DMS 273 (cell line): ENCODE measurements at regions not wholly inside any gene's neighbourhood (a gene's known extent, or its start where the extent isn't known, plus 50 kb on each side); places are given as distances from the start of the nearest gene placed in this dataset.

ENCODE experiments used
- DNase-seq: peaks from one replicate; lab custom pipeline; 2025; ENCODE audit not compliant: unreplicated experiment; lab: John Stamatoyannopoulos, UW

- no peak for DNase-seq
These were observed 173.5 kb upstream of the KCNIP4 start for GRCh38 chr4:22122062-22122461.

- DNase-seq, result no peak
These were observed 166.7 kb upstream of the KCNIP4 start for GRCh38 chr4:22115262-22115661.

GRCh38 chr4:22103768-22104167 is 155.2 kb upstream of the KCNIP4 start:
- DNase-seq, result no peak

- no peak for DNase-seq
These were observed 151.3 kb upstream of the KCNIP4 start for GRCh38 chr4:22099896-22100295.

DNA sequence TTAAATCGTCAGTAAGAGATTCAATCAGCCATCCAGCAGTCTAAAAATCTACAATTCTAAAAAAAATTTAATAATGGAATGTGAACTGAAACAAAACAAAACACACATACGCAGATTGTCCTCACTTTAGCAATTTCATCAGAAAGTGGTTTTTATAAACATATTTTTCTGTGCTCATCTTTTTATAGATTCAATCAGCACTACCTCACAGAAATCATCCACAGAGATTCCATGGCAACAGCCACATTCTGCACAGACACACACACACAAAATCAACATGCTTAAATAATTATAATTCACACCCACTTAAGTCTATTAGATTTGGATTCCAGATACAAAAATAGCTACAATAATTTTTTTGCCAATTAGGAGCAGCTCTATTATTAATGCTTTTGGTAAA is 149.0 kb upstream of the KCNIP4 start:
- DNase-seq, result no peak

DNA sequence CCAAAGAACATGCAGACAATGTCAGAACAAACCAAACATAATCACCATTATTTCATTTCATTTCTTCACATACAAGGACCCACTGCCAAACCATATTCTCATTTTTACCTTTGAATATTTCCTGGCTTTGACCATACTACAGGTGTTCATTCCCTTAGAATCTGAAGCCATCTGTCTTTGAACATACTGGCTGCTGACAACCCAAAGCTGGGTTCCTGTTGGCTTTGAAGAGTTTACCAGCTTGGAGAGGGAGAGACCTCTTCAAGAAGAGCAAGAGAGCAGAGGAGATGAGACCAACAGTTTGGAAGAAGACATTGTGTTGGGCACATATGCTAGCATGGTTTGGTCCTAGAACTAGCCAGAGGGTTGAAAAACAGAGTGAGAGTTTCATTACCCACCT is 145.6 kb upstream of the KCNIP4 start:
- no peak for DNase-seq

DNA sequence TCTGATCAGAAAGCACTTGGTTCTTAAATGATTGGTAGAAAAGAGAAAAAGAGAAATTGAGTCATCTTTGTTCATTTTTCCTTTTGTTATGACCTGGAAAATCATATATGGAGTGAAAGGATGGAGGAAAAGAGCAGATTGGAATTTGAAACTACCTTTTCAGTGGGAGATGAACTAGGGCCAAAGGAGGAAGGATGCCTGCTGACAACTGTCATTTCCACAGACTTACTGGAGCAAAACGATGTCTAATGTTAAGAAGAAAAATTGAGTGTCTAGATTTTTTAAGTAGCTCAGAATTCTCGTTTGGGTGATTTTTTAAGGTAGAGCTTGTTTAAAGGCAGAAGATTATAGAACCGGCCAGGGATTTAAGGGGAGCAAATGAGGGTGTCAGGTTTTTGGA is 144.6 kb upstream of the KCNIP4 start:
- no peak for DNase-seq

DNA sequence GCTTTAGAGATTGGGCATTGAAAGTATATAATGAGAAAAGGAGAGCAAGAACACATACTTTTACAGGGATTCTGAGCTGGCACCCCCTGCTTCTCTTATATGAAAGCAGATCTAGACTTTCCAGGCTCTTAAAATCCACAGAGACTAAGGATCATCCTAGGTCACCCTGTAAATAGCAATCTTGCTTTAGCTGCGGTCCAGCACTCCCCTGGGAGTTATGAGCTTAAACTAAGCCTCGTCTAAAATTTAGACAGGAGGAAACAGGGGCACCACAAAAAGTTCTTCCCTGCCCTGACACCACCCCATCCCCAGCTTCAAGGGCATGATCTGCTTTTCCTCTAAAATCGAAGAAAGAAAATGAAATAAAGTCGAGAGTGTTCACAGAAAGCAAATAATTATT is 143.3 kb upstream of the KCNIP4 start:
- no peak for DNase-seq

GRCh38 chr4:22091352-22091717 is 142.8 kb upstream of the KCNIP4 start:
- no peak for DNase-seq

DNA sequence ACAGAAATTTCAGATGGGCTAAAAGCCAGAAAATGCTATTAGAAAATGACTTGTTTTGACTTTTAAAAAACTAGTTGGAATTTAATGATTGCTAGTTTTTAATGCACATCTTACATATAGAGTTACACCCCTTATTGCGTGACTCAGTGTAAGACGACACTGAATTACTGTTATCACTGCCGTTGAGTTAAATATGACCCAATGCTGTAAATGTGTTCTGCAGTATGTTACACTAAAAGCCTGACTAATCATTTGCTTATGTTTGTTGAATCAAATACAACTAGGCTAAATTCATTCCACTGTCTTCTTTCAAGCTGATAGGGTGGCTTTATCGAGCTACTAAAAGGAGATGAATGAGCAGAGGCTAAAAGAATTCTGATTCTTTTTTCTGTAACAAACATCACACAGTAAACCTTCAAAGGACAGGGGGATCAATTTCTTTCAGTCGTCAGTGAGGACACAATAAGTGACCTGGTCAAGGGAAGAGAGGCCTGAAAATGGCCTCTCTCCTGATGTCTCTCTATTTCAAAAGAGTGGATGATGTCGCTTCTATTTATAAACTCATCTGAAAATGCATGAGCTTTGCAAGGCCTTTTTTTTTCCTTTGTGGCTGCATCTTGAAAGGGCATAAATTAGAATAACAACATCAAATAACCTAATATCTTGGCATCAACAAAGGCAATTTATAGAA is 142.2 kb upstream of the KCNIP4 start:
- no peak for DNase-seq

DNA sequence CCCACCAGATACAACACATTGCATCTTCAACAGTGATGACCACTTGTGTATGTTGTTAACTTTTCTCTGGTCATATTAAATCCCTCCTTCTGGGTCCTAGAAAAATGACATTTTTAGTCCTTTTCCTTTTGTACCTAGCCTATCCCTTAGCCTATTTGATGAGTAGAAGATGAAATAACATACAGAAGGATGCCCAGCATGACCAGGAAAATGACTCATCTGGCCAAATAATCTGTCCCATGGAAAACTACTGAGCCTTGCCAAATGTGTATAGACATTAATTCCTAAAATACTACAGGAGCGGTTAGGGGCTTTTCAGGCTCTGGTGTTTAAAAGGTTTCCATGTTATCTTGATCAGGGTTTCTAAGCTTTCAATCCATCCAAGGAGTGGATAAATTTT is 129.0 kb upstream of the KCNIP4 start:
- DNase-seq, result no peak

GRCh38 chr4:22072726-22073125 is 124.2 kb upstream of the KCNIP4 start:
- no peak for DNase-seq

DNA sequence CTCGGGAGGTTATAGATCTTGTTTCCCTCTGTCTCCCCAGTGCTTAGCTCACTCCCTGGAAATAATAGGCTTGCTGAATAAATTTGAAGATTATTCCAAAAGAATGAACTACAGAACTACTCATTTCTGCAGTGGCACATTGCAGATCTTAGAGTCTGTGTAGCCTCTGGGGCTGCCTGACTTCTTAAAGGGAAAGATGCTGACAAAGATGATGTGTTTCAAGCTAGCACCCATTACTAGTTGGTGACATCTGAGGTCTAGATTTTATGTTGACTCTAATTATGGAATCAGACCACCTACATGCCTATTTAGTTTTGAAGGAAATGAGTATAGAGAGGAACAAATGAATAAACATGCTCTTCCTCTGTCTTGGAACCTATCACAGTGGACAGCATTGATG is 123.7 kb upstream of the KCNIP4 start:
- no peak for DNase-seq

DNA sequence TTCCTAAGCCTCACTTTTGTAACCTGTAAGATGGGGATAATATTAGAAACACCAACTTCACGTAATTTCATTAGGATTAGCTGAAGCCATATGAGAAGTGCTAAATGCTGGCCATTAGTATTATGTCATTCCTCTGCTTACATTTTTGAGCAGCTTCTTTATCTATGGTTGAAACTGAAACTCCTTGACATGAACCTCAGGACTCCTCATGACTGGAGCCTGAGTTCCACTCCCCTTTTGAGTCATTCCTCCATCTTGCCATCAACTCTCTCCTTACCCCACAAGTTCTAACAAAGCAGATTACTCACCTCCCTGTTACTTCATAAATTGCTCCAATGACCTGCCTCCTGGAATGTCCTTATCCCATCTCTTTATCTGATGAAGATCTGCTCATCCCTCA is 123.2 kb upstream of the KCNIP4 start:
- no peak for DNase-seq

- DNase-seq, result no peak
These were observed 121.7 kb upstream of the KCNIP4 start for GRCh38 chr4:22070256-22070655.

- no peak for DNase-seq
These were observed 115.0 kb upstream of the KCNIP4 start for GRCh38 chr4:22063613-22064012.

DNA sequence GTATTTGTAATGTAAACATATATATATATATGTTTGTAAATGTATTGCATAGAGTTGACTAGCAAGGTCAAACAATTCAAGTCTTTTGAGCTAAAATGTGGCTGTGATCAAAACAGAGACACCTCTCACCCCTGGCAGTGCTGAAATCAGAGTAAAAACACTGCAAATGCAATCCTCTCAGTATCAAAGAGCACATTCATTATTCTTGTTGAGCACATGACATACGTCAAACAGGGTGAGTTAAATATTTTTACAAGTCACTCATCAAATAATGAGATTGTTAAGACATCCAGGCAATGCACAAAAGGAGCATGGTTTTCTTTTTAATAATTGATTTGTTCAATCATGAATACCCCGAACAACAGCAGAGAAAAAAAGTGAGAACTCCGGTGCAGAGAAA is 114.1 kb upstream of the KCNIP4 start:
- DNase-seq, result no peak

GRCh38 chr4:22055954-22056353 is 107.4 kb upstream of the KCNIP4 start:
- no peak for DNase-seq

GRCh38 chr4:22052076-22052475 is 103.5 kb upstream of the KCNIP4 start:
- DNase-seq, result no peak

DNA sequence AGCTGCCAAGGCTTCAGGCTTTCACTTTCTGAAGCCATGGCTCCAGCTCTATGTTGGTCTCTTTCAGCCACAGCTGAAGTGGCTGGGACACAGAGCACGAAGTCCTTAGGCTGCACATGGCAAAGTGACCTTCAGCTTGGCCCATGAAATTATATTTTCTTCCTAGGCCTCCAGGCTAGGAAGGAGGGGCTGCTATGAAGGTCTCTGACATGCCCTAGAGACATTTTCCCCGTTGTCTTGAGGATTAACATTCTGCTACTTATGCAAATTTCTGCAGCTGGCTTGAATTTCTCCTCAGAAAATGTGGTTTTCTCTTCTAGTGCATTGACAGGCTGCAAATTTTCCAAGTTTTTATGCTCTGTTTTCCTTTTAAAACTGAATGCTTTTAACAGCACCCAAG is 99.8 kb upstream of the KCNIP4 start:
- no peak for DNase-seq

GRCh38 chr4:22047793-22048192 is 99.2 kb upstream of the KCNIP4 start:
- no peak for DNase-seq

DNA sequence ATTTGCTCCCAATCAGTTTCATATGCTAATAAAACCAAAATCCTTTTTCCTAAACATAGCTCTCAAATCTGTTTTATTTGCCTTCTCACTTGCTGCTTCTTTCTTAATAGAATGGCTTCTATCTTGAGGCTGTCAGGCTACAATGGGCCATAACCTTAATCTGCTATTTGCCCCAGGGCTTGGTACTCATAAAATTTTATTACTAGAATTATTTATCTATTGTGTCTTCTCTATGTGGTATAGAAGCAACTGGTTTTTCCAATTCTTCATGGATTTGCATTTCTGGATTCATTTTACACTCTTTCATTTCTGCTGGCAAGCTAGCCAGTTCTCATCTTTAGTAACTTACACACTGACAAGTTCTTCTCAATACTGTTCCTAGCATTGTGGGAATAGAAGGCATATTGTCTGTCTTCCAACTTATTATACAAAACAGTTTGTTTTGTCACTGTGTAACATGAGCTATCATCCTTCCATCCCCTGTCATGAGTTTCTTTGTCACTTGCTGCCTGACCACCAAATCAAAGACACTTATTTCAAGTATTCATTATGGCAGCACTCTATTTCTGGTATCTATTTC is 96.6 kb upstream of the KCNIP4 start:
- no peak for DNase-seq

DNA sequence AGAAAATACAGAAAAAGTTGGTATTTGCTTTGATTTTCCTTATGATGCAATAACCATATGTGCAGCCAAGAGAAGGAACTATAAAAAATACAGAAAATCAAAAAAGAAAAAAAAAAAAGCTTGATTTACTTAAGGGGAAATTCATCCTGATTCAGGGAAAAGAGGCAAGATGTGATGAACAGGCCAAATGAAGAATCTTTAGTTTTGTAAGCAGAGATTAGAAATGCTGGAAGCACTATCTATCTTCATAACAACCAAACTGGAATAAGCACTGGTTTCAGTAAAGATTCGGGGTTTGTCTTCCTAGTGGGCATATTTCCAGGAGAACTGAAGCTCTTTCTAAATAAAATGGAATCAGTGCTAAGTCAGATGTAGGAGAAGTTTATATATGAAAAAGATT is 82.9 kb upstream of the KCNIP4 start:
- no peak for DNase-seq
